ENCODE measurements at regions not wholly inside any gene's neighbourhood (a gene's known extent, or its start where the extent isn't known, plus 50 kb on each side); places are given as distances from the start of the nearest gene placed in this dataset.

DNA sequence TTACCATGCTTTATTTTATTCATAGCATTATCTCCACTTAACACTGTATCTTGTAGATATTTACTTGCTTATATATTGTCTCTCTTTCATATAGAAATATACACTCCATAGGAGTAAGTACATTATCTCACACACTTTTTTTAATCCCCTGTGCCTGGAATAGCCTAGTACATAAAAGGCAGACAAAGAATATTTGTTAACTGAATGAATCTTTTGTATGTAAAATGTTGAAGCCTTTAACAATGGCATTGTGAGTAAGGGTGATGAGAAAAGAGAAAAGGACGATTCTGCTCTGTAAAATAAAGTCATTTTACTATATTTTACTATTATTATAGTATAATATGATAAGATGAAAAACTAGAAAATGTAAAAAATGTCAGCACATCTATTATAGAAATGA lies 97.7 kb upstream of the PDHA2 start:
- ChIA-PET CTCF (no interaction called here), POLR2A (no interaction called here)
- Histone ChIP-seq H3K4me3 (replicated peaks in 1 of 3; ENCODE audit: insufficient read depth in 1 of 3, low read depth in 1 of 3, low read length in 3 of 3) (no peak overlapping the region), H4K20me1 (replicated peaks; ENCODE audit: control insufficient read depth, extremely low read depth, insufficient read depth, low read length) (no peaks in the 10 kb centered on the region), H3K9me1 (replicated peaks; ENCODE audit: control insufficient read depth, extremely low read depth, insufficient read depth, low read length) (no peaks in the 10 kb centered on the region), H3K36me3 (ENCODE audit: control insufficient read depth in 2 of 2, extremely low read depth in 1 of 2, insufficient read depth in 2 of 2, low read length in 2 of 2) (no peaks in the 10 kb centered on the region), H3K4me2 (ENCODE audit: insufficient read depth, low read length) (no peak overlapping the region), H3K4me1 (ENCODE audit: control insufficient read depth, extremely low read depth, insufficient read depth, low read length) (no peaks in the 10 kb centered on the region), H3K27ac (ENCODE audit: insufficient read depth, low read depth, low read length) (no peak overlapping the region), H3K9ac (replicated peaks; ENCODE audit: extremely low read depth, insufficient read depth, low read length) (no peak overlapping the region), H3K9me3 (replicated peaks; ENCODE audit: control insufficient read depth, insufficient read depth, low read length) (no peaks in the 10 kb centered on the region), H2AFZ (ENCODE audit: low read depth, low read length) (no peak overlapping the region), H3K79me2 (ENCODE audit: control insufficient read depth, insufficient read depth, low read length) (no peaks in the 10 kb centered on the region), H3K27me3 (ENCODE audit: control insufficient read depth in 2 of 2, insufficient read depth in 2 of 2, low read length in 2 of 2) (no peaks in the 10 kb centered on the region)
- intact Hi-C loops (cut with micrococcal nuclease): no loop called here
- DNase-seq (ENCODE audit: low read depth, low spot score) (no peak), FAIRE-seq (no peak)
- TF ChIP-seq MAX (IDR thresholded peaks at IDR 0.05; ENCODE audit: insufficient read depth, insufficient read length): no peak
- no peak for TF ChIP-seq EZH2 (IDR thresholded peaks at IDR 0.05; ENCODE audit: borderline replicate concordance, low read depth, low read length, severe bottlenecking)
- TF ChIP-seq FOS (IDR thresholded peaks at IDR 0.05; ENCODE audit: borderline replicate concordance, insufficient read depth, low read length): no peak
- TF ChIP-seq MYC (IDR thresholded peaks at IDR 0.05; ENCODE audit: low read depth, low read length): no peak
- no peak for TF ChIP-seq POLR2AphosphoS5 (IDR thresholded peaks at IDR 0.05; ENCODE audit: insufficient read depth, low read depth, low read length)
- TF ChIP-seq JUN (IDR thresholded peaks at IDR 0.05; ENCODE audit: borderline replicate concordance, insufficient read depth, insufficient read length, low read depth): no peak
- TF ChIP-seq CTCF (IDR thresholded peaks at IDR 0.05; ENCODE audit: extremely low read depth in 1 of 2, insufficient read depth in 1 of 2, low read depth in 1 of 2, low read length in 2 of 2): no peak
- no peak for TF ChIP-seq GATA2 (IDR thresholded peaks at IDR 0.05; ENCODE audit: insufficient read depth, insufficient read length, low read depth, low read length)
- TF ChIP-seq POLR2A (IDR thresholded peaks at IDR 0.05; ENCODE audit: low read depth, low read length): no peak
- BruUV-seq (replicated peaks): no TSS peak
- dilution Hi-C loops (cut with MboI; ENCODE audit: extremely low pct_ligation_motif_present, low sequenced_read_pairs): no loop called here

All from endothelial cell of umbilical vein (primary cell).